PC-3 (cell line): ENCODE measurements at regions not wholly inside any gene's neighbourhood (a gene's known extent, or its start where the extent isn't known, plus 50 kb on each side); places are given as distances from the start of the nearest gene placed in this dataset.

Experiments used
- CTCF ChIP-seq: fragments of 300-600 bp; sonication (generic); conservative IDR thresholded peaks from 2 replicates; pipeline ENCODE4 v1.5.1; 2017; ENCODE audit warnings: antibody characterized with exemption, low read depth, mild to moderate bottlenecking, low read length
- EZH2 ChIP-seq: fragments of 300-600 bp; sonication (generic); IDR thresholded peaks from one replicate; pipeline ENCODE4 v1.6.1; 2017; ENCODE audit warnings: antibody characterized with exemption, mild to moderate bottlenecking, low read length; ENCODE audit not compliant: unreplicated experiment
- EZH2phosphoT487 ChIP-seq: fragments of 300-600 bp; sonication (generic); IDR thresholded peaks from 2 replicates; pipeline ENCODE4 v1.6.1; 2018; ENCODE audit warnings: mild to moderate bottlenecking, antibody characterized with exemption, low read length, borderline replicate concordance

DNA sequence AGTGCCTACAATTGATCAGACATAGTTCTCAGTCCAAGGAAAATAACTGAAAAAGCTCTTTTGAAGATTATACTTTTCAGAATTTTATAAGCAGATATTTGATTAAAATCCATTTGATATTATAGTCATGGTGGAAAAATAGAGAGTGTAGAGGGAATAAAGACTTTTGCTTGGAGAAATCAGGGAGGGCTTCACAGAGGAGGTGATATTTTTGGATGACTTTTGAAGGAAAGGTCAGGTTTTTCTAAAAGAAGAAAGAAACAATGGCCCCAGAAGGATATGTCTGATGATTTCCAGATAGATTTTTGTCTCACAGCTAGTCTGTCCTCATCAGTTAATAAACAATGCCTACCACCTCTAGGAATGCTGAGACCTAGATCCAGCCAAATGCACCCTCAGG lies 806.3 kb upstream of the CELF2 start:
- TF ChIP-seq EZH2 (no peak), CTCF (no peak), EZH2phosphoT487 (no peak)
